HG02610 (cell line): ENCODE measurements at regions not wholly inside any gene's neighbourhood (a gene's known extent, or its start where the extent isn't known, plus 50 kb on each side); places are given as distances from the start of the nearest gene placed in this dataset.
"Not testable (repeated sequence)": the region's sequence is repeated elsewhere in the genome, so short reads cannot be mapped to it uniquely, and the experiment has no call there.

Experiments used
- ATAC-seq: cut with Tn5 transposase; IDR thresholded peaks from one replicate; pipeline ENCODE4 v1.9.1; 2021; ENCODE audit warnings: mild to moderate bottlenecking, moderate library complexity; ENCODE audit not compliant: unreplicated experiment

- ATAC-seq = no peak
Measured at GRCh38 chr4:72942565-72942964, 127.0 kb downstream of the COX18 start.

DNA sequence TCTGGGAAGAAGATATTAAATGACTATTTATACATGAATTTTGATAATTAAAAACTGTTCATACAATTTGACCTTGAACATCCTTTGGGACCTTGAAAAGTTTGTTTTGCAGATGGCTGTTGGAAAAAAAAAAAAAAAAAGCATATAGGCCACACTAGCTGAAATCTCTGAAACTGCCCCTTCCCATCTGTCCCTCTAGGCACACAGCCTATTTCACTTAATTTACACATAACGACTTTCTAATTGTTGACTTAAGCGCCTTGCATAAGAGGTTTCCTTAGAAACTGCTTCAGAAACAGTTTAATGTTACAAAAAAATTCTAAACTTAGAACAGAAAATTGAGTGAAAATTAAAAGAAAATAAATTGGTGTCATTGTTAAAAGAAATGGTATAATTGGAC lies 131.0 kb downstream of the COX18 start:
- ATAC-seq = no peak

DNA sequence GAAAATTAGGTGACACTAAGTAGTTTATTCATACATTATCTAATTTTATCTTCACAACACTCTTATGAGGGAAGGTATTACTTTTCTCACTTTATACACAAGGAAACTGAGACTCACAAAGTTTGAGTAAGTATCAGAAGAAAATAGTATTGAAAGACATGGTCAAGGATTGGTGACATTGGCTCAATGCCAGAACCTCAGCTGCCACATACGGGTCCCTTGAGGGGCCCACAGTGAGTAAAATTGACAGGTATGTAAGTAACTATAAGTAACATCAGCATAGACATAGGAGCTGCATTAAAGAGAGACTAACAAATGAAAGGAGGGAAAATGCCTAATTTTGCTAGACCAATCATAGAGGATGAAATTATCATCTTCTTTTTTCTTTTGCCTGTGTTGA lies 134.1 kb downstream of the COX18 start:
- no peak for ATAC-seq

GRCh38 chr4:72933029-72933428 lies 136.5 kb downstream of the COX18 start:
- no peak for ATAC-seq

DNA sequence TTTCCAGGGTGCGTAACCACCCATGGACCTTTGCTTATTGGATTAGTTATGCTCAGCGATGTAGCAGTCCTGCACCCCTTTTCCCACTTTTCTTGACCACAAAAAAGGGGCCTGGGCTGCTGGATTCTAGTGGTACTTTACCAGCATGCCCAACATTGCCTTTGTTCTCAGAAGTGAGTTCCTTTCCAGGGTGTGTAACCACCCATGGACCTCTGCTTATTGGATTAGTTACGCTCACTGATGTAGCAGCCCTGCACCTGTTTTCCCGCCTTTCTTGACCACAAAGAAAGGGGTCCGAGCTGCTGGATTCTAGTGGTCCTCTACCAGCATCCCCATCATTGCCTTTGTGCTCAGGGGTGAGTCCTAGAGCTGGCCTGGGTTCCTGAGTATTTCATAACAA lies 138.2 kb downstream of the COX18 start:
- ATAC-seq = no peak

GRCh38 chr4:72929596-72930274 lies 139.8 kb downstream of the COX18 start:
- not testable (repeated sequence) for ATAC-seq

DNA sequence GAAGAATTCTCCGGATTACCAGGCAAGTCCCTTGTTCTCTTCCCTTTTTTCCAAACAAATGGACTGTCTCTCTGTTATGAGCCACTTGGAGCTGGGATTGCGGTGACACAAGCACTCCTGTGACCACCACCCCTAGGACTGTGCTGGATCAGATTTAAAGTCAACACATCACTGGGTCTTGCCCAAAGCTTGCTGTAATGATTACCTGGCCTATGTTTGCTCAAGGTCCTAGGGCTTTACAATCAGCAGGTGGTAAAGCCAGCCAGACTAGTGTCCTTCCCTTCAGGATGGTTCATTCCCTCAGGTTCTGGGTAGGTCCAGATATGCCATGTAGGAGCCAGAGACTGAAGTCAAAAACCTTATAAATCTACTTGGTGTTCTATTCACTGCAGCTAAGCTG lies 144.7 kb downstream of the COX18 start:
- ATAC-seq = no peak

GRCh38 chr4:72919937-72920336 lies 149.6 kb downstream of the COX18 start:
- ATAC-seq = no peak

GRCh38 chr4:72919464-72919863 lies 150.1 kb downstream of the COX18 start:
- no peak for ATAC-seq

DNA sequence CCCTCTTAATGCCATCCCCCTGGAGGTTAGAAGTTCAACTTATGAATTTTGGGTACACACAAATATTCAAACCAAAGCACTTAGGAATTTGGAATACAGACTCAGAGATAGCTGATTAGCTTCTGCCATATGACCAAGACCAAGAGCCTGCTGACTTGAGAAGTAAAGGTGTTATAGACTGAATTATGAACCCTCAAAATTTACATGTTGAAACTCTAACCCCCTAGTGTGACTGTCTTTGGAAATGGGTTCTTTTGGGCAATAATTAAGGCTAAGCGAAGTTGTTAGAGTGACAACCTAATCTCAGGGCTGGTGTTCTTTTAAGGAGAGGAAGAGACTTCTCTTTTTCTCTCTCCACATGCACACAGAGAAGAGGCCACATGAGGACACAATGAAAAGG lies 151.2 kb downstream of the COX18 start:
- ATAC-seq = no peak

- no peak for ATAC-seq
Measured at GRCh38 chr4:72911316-72911715, 158.2 kb downstream of the COX18 start.

DNA sequence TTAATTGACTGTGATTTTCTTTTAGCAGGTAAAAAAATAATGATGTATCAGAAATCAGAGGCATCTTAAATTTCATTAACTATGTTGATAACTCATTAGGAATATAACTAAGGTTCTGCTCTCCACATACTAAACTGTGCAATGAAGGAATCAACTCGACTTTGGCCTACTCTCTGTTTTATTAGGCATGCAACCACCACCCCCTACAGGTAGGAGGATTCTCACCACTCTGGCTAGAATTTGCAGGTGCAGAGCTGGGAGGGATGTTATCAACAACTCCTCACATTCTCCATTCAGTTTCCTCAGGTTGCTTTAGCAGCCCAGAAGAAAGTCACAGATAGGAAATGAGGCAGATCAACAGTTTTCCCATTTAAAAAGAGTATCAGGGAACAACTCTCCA lies 160.1 kb downstream of the COX18 start:
- no peak for ATAC-seq

GRCh38 chr4:72902354-72902753 lies 167.2 kb downstream of the COX18 start:
- ATAC-seq = no peak

GRCh38 chr4:72901553-72901952 lies 168.0 kb downstream of the COX18 start:
- no peak for ATAC-seq

- no peak for ATAC-seq
Measured at GRCh38 chr4:72900952-72901351, 168.6 kb downstream of the COX18 start.

DNA sequence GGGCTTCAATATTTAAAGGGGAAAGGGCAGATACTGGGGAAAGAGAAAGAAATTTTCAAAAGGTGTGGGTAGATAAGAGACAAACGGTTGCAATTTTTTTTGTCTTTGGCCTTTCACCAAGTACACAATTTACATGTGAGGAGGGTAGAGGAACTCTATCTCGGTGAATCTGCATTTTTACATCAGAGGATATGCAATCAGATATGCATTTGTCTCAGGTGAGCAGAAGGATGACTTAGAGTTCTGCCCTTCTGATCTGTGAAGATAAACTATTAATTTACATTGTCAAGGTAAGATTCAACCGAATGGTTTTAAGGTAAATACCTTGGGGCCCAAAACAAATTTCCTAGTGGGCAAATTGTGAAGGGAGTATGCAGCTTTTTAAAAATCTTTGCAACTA lies 169.9 kb downstream of the COX18 start:
- no peak for ATAC-seq

GRCh38 chr4:72899214-72899613 lies 170.3 kb downstream of the COX18 start:
- ATAC-seq = no peak

DNA sequence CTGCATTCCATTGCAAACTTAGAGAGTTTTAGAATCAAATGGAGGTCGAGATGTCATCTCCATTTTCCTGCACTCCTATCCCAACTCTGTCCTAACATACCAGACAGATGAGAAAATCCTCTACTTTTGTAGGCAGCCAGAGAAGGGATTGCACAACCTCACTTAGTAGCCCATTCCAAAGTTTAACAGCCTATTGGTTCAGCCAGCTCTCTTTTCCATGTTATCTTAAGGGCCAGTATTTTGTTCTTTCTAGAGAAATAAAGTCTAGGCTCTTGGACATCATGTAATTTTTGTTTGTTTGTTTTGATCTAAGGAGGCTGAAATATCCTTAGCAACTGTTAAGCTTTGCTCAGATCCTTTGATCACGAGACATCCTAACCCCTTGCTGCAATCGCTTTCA lies 173.0 kb downstream of the COX18 start:
- ATAC-seq = no peak

DNA sequence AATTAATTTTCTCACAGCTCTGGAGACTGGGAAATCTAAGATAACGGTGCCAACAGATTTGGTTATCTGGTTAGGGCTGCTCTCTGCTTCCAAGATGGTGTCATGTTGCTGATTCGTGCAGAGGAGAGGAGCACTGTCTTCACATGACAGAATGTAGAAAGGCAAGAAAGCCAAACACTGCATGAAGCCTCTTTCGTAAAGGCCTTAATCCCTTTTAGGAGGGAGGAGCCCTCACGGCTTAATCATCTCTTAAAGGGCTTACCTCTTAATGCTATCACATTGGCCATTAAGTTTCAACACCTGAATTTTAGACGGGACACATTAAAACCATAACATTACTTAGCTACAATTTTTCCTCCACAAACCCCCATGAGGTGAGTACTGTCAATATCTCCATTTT lies 174.1 kb downstream of the COX18 start:
- no peak for ATAC-seq

- no peak for ATAC-seq
Measured at GRCh38 chr4:72893354-72894066, 176.0 kb downstream of the COX18 start.

DNA sequence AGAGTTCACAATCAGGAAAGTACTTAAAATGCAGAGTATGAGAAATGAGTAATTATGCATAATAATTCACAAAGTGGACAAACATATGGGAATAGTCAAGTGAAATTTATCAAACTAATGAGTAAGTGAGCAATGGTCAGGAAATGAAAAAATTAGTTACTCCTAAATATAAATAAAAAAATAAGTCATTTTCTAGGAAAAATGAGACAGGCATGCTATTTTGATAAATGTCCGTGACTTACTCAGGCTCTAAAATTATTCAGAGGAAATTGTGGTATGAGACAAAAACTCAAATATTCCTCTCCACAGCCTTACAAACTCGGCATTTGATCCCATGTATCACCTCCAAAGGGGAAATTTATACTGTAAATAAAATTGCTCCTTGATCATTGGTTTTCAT lies 181.2 kb downstream of the COX18 start:
- no peak for ATAC-seq

DNA sequence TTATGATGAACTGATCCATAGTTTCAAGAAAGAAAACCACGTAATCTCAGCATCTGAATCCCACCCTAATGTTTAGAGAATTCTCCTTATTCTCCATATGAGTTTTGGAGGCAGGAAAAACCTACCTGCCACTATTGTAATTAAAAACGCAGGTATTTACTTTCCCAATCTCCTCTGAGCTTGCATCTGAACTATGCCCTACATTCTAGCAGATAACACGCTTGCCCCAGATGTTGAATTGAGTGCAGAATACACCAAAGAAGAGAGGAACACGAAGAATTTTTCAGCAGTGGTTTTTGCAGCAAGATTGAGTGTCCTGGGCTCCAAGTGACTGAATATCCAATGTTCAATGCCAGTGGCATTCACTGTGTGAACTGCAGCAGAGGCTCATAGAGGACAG lies 182.4 kb downstream of the COX18 start:
- ATAC-seq = no peak

GRCh38 chr4:72886602-72887001 lies 182.9 kb downstream of the COX18 start:
- ATAC-seq = no peak
